ENCODE measurements at regions not wholly inside any gene's neighbourhood (a gene's known extent, or its start where the extent isn't known, plus 50 kb on each side); places are given as distances from the start of the nearest gene placed in this dataset.
"Not testable (repeated sequence)": the region's sequence is repeated elsewhere in the genome, so short reads cannot be mapped to it uniquely, and the experiment has no call there.

DNA sequence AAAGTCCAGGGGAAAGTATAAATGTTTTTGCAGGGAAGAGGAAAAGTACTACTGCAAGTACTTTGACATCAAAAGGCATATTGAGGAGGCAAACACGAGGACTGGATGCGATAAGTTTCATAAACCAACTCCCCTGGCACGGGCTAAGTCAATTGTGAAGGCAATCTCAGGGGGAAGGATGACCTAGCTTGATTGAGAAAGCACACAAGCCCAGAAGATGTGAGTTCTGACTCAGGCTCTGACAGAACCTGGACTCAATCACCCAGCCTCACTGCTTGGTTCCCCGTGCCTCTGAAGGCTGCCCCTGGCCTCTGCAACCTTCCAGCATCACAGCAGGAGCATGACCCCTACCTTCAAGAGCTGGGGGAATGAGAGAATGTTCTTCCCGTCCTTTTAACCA, 93.2 kb upstream of the ZNF438 start:
- ATAC-seq = no peak

DNA sequence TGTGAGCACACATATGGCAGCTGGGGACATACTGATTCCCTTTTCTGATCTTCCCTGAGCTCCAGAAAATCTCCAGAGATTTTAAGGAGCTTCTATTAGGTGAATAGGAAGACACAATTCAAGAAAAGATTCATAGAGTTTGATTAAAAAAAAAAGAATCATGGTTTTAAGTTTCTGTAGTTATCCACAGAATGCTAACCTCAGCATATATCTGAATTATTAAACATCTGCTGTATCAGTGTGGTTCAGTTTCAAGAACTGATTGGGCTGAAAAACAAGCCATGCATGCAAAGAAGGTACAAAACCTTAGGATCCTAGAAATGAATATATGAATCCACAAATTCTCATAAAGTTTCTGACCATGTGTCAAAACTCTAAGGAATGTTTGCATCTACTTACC, 94.1 kb upstream of the ZNF438 start:
- ATAC-seq = no peak

DNA sequence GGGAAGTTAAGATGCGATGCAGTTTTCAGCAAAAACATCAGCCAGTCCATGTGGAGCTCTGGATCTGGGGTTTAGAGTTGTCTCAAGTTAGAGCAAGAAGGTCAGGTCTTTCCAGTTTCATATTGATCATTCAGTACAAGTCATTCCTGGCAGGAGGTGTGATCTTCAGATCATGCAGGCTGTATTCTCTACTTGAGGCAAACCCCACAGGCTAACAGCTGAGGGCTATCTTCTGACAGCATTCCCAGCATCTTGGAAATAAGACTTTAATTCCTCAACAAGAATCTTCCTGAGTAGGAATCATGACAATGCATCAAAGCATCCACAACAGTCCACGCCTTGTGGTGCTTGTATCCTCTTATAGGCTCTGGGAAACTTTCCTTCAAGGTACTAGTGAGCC, 94.9 kb upstream of the ZNF438 start:
- no peak for ATAC-seq

DNA sequence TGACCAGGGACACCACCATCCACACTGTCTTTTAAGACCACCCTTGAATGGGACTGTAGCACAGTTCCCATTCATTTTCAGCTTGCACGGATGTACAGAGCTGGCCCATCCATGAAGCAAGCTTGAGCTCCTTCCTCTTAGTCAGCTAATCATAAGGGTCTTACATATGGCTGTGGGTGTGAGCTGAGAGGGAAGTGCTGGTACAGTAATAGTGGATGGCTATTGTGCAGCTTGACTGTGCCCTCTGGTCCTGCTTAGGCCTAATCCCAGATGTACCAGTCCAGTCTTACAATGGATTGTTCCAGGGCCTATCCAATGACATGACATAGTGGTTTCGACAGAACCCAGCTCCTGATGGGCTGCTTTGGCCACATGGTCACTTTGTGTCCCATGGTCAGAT, 96.9 kb upstream of the ZNF438 start:
- ATAC-seq = no peak

DNA sequence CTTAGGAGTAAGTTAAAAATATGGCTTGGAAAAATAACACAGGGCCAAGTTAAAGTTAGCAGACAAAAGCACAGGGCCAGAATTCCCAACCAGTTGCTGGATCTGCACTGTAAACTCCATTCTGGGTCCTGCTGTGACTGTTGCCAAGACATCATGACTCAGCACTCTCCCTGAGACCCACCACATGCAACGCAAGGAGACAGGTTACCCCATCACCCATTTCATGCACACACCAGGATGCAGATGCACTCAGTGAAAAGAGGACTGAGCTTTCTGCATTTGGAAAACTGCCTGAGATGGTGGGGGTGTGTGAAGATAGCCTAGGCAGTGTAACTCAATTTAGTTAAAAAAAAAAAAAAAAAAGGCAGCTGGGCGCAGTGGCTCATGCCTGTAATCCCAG, 97.6 kb upstream of the ZNF438 start:
- ATAC-seq = no peak

DNA sequence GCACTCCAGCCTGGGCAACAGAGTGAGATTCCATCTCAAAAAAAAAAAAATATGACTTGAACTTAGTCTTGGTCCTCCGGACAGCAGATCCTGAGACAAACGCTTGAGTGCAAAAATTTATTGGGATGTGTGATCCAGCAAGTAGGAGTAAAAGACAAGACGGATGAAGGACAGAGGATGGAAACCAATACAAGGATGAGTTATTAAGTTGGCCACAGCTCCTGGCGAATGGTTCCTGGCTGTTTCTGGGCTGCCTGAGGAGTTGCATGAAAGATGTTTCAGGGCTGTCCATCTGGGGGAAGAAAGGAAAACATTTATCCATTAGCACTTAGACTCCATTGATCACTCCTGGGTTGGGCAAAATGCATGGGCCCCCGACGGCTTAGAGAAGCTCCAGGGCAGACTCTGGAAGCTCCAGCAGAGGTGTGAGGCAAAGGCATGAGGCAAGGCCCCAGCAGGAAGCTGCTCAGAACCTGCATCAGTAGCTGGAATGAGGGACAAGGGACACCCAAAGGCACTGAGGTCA, 98.3 kb upstream of the ZNF438 start:
- ATAC-seq = no peak

DNA sequence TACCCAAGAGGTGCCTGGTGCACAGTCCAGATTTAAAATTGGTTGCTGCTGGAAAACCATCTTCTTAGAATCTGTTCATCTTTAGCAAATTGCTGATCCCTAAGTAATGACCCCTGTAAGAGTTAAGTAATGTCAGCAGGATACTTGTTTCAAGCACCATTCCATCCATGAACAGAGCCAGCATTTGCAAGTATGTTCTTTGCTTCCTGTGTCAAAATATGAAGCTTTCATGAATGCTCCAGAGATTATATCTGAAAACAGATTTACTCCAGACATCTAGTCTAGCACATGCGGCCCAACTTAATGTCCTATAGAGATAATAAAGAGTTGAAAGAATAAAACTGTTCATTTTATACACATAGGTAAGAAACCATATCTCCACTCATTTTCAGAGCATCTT, 98.7 kb upstream of the ZNF438 start:
- ATAC-seq = no peak

DNA sequence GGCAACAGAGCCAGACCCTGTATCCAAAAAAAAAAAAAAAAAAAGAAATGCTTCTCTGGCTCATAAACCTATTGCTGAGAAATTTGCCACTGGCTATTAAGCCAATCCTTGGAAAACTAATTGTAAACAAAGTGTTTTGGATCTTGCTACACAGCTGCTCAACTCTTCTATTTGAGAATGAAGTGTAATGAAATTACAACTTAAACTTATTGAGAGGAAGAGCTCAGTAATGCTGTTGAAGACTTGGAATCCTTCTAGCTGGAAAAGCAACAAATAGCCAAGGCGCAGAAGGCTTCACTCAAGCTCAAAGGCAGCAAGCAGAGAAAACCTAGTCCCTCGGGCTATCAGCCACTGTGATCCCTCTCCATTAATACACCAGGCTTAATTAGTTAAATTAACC, 99.6 kb upstream of the ZNF438 start:
- no peak for ATAC-seq

DNA sequence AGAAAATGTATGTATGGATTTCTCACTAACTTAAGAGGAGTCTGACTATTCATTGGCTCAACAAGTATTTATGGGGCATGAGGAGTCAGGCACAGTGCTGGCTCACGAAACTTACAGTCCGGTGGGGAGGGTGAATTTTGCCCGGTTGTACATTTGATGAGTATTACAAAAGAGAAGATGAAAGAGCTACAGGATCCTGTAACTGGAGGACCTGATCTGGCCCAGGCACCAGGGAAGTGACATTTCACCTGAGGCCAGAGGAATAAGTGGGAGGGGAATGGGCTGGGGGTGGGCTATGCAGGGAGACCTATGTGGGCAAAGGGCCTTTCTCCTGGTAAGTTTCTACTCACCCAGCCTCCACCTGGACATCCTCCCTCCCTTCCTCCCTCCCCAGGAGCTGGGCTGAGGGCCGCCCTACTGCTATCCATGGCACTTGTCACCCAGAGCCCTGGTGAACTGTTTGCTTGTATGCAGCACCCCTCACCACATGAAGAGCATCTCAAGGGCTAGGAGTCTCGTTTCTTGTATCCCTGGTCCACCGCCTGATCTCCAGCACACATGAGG, 101.1 kb upstream of the ZNF438 start:
- ATAC-seq = no peak

DNA sequence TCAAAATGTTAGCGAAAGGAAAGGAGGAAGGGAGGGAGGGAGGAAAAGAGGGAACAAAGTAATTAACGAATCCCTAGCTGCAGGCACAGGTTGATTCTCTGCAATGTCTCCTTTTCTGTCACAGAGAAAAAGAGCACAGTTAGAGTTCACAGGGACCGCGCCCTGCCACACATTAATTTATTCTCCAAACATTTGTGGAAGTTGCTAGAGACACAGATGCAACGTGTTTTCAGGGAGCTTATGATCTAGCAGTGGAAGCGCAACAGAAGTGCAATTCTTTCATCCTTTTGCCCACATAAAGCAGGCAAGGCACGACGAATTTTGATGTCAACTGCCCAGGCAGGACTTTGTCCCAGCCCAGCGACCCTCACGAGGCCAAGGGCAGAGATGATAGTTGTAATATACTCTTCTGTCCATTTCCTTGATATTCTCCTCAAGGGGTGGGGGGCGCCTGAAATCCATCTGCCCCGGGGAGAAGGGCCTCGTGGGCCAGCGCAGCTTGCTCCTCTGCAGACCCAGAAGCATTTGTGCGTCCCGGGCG, 101.7 kb upstream of the ZNF438 start:
- no peak for ATAC-seq

DNA sequence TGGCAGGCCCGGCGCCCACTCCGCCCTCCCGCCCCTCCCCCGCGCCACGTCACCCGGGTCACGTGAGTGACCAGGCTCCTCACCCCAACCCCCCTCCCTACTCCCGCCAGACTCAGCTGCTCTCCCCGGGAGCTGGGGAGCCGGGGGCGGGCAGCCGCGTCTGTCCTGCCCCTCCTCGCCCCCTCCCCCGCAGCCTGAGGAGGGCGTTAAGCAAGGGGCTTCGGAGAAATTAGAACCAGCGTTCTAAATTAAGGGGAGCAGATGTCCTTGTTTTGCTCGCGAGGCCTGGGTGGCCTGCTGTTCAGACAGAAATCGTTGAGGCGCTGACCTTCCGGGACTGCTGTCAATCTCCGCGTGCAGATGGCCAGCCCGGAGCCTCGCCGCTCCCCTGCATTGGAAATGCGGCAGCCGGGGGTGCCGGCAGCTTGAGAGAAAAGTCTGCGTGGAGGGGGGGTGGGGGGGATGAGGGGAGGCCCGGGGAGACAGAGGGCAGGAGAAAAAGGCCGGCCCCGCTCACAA, 102.2 kb upstream of the ZNF438 start:
- peak; percentile 82 for ATAC-seq

DNA sequence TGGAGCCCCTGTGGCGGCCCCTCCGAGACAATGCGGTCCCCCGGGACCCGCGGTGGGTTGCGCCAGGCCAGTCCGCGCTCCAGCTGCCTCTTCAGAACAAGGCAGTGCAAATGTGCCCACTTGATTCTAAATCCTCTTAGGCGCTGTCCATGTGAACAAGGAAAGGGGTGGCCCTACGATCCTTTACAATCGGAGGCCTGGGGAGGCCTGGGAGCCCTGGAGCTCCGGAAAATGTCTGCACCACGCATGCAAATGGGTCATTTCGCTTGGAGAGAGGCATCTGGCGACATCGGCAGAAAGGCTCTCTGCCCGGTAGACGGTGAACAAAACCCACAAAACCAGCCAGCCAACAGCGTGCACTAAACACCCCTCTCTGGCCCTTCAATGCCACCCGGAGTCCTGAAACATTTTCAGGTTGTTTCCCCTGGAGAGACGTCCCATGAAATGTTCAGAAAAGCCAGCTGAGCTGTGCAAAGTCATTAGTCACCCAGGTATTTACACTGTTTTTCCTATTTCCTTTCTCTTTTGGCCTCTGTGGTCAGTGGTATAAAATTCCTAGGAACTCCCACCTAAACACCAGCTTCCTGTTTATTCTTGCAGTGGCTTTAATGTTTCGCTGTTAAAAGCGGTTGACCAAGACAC, 102.8 kb upstream of the ZNF438 start:
- ATAC-seq = peak; percentile 43

DNA sequence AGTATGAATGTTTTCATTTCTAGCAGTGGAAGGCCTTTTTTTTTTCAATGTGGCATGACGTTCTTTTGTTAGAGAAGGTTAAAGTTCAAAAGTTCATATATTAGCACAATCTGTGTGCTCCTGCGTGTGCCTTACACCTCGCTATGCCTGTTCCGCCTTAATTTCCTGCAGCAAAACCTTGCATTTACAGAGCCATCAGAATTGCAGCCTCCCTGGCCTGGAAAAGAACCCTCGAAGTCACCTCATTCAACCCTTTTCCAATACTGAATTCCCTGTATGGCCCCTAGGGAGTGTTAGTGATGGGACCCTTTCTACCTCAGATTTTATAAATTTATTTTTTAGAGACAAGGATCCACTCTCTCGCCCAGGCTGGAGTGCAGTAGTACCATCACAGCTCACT, 103.5 kb upstream of the ZNF438 start:
- ATAC-seq = no peak

DNA sequence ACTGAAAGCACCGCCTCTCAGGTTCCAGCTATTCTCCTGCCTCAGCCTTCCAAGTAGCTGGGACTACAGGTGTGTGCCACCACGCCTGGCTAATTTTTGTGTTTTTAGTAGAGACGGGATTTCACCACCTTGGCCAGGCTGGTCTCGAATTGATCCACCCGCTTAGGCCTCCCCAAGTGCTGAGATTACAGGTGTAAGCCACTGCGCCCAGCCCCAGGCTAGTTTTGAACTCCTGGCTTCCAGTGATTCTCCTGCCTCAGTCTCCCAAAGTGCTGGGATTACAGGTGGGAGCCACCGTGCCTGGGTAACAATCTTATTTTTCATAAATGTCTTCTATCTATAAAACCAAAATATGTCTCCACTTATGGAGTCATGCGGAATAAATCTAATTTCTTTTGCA, 104.1 kb upstream of the ZNF438 start:
- not testable (repeated sequence) for ATAC-seq

DNA sequence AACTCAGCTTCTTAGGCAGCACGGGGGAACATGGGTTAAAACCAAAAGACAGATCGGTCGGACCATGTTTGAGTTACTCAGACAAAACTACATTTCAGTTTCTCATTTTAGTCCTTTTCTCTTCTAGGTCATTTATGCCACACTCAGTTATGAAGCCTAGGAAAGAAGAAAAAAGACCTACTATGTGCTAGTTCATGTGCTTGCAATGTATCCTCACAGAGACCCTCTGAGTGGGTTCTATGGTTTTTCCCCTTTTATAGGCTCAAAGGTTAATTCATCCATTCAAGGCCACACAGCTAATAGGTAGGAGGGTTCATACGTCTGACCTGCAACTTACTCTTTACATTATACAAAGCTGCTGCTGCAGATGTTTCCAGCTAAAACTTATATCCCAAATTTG, 104.7 kb upstream of the ZNF438 start:
- ATAC-seq = no peak

DNA sequence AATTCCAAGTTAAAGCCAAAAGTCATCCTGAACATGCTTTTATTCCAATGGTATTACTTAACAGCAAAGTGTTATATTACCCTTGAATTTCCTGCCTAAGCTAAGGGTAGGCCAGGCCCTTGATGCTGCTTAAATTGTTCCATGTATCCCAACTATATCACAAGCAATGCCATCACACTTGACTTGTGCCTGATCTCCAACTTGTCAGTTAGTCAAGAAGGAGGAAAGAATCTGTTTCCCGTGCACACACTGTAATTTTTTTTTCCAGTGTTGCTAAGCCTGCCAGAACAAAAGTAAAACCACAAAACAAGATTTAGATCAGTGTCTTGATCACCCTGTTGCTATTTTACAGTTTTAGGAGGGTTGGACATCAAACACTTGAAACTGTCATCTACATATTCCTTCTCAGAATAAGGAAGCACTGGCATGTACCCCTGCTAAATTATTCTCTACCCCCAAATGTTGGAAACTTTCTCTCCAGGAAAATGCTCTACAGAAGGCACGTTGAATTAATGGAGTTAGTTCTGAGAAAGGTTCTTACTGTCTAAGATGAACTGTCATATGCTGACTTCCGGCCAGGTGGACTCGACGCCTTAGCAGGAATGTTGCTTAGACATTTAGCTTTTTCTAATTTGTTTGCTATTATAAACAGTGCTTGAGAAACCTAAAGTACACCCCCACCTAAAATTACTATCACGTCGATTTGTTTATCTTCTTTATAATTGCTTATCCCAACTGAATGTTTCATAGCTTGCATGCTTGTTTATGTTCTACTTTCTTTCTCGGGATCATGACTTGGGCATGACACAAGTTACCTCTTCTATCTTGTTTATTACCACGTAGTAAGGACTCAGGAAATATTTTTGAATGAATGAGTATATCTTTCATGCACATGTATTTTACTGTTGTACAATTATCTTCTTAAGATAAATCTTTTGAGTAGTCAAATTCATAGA, 105.5 kb upstream of the ZNF438 start:
- ATAC-seq = no peak

DNA sequence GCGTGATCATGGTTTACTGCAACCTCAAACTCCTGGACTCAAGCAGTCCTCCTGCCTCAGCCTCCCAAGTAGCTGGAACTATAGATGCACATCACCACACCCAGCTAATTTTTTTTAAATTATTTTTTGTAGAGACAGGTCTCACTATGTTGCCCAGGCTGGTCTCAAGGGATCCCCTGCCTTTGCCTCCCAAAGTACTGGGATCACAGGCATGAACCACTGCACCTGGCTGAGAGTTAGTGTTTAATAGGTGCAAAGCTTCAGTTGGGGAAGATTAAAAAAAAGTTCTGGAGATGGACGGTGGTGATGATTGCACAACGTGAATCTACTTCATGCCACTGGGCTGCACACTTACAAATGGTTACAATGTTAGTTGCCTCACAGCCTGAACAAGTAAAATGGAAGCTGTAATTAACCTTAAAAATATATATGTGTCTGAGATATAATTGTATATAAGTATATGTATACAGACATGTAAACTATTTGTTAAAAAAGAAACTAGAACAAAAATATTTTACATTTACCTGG, 106.4 kb upstream of the ZNF438 start:
- no peak for ATAC-seq

DNA sequence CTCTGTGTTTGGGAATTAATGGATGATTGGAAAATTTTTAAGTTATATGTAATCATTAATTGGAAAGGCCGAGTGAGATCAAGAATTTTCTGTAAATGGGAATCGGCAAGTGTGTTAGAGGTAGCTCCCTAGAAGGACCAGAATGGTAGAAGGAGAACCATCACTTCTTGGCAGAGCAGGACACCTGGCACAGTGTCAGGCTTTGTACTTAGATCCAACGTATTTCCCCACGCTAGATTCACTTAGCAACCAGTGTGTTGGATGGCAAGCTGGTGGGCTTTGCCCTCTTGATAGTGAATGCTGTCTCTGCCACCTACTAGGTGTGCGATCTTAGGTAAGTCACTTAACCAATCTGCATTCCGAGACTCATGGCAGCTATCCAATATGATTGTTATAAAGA, 107.8 kb upstream of the ZNF438 start:
- ATAC-seq = no peak

DNA sequence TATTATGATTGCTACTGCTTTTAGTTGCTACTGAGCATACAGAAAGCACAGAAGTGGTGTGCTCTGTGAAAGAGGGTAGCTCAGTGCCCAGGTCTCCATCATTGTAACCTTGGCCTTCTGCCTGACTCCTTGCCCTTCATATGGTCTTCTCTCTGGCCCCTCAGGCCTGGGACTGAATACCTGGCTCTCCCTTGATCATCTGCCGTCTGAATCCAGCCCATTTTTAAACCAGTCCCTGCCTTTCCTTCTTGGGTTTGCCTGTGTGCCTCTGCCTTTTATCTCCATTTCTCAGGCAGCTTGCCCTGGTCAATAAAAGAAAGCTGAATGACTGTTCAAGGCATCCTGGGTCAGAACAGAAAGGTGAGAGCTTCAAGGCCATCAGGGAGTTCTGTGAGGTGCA, 109.1 kb upstream of the ZNF438 start:
- ATAC-seq = no peak

DNA sequence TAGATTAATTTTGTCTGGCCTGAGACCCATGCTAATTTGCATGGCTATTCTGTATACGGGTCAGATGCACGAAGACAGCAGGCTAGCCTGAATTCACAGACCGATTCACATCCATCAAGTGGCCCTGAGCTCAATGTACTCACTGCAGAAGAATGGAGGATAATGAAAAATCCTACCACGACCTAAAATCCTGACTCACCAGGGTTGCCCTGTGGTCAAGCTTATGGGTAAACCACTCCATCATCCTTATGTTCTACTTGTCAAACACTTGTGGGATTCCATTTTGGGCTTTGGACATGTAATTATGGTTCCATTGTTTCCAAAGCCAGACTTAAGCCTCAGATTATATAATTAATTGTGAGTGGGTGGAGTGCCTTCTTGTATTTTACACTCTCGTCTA, 110.4 kb upstream of the ZNF438 start:
- ATAC-seq = no peak

DNA sequence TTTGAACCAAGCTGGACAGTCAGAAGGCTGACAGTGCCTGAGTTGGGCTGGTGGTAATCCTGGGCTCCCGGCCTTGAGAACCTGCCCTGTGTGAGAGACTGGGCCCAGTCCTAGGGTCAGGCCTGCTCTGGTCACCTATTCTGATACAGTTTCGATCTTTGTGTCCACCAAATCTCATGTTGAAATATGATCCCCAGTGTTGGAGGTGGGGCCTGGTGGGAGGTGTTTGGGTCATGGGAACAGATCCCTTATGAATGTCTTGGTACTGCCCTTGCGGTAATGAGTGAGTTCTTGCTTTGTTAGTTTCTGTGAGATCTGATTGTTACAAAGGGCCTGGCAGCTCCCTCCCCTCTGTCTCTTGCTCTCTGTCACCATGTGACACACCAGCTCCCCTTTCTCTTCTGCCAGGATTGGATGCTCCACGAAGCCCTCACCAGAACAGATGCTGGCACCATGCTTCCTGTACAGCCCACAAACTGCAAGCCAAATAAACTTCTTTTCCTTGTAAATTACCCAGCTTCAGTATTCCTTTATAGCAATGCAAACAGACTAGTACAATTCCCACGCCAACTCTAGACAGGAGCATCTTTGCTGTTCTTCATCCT, 111.8 kb upstream of the ZNF438 start:
- no peak for ATAC-seq

DNA sequence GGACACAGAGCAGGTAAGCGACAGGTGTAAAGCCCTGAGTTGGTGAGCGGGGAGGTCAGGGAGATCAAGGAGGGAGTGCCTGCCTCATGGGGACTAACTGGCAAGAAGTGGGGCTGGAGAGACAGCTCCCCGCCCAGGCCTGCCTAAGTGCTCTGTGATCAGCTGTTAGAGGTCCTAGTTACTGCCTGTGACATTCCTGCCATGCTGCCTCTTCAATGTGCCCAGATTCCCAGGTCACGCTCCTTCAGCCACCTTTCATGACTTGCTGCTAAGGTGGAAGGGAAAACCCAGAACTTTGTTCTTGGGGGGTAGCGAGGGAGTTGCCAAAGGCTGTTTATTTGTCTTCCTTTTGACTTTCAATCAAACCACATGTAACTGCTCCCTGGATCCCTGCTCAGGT, 114.3 kb upstream of the ZNF438 start:
- ATAC-seq = no peak

Data from esophagus mucosa (tissue), 1 donor.